GM18511 (cell line): ENCODE measurements at regions not wholly inside any gene's neighbourhood (a gene's known extent, or its start where the extent isn't known, plus 50 kb on each side); places are given as distances from the start of the nearest gene placed in this dataset.
"Not testable (repeated sequence)": the region's sequence is repeated elsewhere in the genome, so short reads cannot be mapped to it uniquely, and the experiment has no call there.

Experiments used
- ATAC-seq: cut with Tn5 transposase; IDR thresholded peaks from one replicate; pipeline ENCODE4 v1.9.1; 2021; ENCODE audit warnings: mild to moderate bottlenecking, moderate library complexity; ENCODE audit not compliant: unreplicated experiment

- no peak for ATAC-seq
Observed at GRCh38 chr1:101366513-101367215, 129.8 kb downstream of the S1PR1 start.

DNA sequence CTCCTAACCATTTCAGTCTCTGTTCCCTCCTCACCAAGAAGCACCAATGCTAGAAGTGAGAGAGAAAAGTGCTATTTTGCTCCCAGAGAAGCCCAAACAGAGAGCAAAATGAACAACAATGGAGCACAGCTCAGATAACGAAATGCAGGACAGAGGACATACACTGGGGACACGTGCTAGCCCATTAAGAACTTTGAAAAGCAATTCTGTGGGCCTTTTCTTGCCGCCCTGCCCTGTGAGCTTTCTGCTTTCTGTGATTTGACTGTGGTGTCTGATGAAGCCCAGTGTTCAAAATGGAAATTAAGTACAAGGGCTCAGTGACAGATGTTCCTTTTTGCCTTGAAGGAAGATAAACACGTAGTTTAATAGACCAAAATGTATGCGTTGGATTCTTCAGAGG is 130.8 kb downstream of the S1PR1 start:
- no peak for ATAC-seq

- ATAC-seq, result no peak
Observed at GRCh38 chr1:101370488-101370887, 133.7 kb downstream of the S1PR1 start.

DNA sequence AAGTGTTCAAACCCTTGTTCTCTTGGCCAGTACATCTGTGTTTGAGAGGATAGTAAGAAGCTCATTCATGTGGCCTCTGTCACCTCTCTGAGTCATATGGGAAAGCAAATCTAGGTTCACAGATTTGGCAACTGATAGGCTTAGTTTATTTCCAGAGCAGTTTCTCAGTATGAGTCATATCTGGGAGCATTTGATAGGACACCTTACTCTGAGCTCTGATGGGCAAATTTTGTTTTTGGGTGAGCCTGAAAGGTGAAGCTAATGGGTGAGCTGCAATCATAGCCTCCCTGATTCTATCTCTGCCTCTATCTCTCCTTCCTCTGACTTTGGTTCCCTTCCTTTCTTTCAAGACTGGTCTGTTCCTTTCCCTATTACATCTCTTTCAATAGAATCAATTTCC is 134.4 kb downstream of the S1PR1 start:
- ATAC-seq, result peak; percentile 97

DNA sequence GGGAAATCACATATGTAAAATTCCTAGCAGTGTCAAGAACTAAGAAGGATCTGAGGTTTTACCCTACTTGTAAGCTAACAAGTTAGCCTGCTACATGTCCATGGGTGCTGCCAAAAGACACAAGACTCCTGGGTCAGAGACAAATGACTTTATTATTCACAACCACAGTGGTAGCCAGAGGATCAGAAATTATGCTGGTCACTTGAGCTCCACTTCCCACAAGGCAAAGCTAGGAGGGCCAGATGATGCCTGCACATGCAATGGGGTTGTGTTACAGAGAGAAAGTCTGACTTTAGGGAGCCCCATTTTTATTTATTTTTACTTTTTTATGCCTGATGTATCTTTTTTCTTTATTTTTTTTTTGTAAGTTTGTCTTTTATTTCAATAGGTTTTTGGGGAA is 136.8 kb downstream of the S1PR1 start:
- no peak for ATAC-seq

- not testable (repeated sequence) for ATAC-seq
Observed at GRCh38 chr1:101375448-101375847, 138.6 kb downstream of the S1PR1 start.

GRCh38 chr1:101376121-101377083 is 139.6 kb downstream of the S1PR1 start:
- ATAC-seq, result no peak

DNA sequence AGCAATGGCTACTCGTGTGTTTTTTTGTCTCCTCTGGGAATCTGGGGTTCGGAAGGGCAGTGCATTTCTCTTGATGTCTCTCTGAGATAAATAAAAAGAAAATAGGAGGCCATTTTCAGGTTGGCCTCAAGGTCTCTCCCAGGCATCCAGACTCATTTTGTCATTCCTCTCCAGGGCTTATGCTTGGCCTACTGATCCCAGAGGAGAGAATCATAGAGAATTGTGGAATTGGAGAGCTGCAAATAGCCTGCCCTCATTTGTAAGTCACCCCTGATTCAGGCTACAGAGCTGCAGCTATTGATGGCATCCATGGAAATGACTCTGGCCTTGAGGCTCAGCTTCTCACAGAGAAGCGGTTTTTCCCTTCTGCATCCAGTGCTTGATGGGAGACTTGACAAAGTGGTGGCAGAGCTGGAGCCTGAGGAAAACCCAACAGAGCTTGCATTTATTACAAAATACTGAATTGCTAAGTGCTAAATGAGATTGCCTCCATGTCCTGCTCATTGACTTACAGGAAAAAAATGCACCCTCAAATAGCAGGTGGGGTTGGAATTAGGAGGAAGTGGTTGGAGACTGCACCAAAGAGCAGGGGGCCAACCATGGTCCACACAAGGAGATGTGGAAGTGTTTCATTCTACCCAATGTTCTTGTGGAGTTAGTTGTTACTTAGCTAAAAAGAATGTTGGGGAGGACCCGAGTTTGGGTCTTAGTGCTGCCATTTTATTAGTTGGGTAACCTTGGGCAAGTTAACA is 140.4 kb downstream of the S1PR1 start:
- no peak for ATAC-seq

- ATAC-seq, result no peak
Observed at GRCh38 chr1:101379037-101379436, 142.2 kb downstream of the S1PR1 start.

GRCh38 chr1:101379950-101380349 is 143.1 kb downstream of the S1PR1 start:
- peak; percentile 95 for ATAC-seq

DNA sequence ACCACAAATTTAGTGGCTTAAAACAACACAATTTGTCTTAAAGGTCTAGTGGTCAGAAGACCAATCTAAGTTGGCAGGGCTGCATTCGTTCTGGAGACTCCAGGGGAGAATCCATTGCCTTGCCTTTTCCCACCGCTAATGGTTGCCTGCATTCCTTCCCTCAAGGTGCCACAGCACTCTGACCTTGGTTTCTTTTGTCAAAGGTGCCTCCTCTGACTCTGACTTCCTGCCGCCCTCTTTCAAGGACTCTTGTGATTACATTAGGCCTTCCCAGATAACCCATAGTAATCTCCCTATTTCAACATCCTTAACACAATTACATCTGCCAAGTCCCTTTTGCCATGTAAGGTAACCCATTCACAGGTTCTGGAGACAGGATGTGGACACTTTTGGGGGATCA is 145.3 kb downstream of the S1PR1 start:
- no peak for ATAC-seq

- ATAC-seq, result peak; percentile 87
Observed at GRCh38 chr1:101388904-101389546, 152.2 kb downstream of the S1PR1 start.

DNA sequence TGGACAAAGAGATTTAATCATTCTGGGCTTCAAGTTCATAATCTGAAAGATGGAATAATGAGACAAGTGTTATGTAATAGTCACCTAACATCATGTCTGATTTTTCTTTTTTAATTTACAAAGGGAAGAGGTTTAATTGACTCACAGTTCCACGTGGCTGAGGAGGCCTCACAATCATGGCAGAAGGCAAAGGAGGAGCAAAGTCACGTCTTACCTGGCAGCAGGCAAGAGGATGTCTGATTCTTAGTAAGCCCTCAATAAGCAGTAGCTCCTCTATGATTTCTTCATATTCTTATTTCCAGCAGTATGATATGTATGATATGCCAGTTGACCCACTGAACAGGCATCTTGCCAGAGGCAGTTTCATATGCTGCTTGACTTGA is 152.7 kb downstream of the S1PR1 start:
- no peak for ATAC-seq

DNA sequence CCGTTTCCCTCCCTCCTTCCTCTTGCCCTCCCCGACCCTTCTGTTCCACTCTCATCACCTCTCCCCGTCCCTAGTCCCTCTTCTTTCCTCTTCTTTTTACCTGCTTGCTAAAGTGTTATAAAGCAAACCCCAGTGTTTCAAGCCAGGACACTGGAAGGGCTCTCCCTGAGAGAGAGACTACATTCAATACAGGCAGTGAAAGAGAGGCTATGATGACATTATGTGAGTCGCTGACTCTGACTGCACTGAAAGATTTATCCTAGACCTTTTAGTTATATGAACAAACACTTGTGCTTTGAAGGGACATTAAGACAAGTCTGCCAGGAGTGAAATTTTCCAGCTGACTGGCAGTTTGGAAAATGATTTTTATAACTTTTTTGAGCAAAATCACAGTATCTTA is 155.7 kb downstream of the S1PR1 start:
- no peak for ATAC-seq

GRCh38 chr1:101394041-101394440 is 157.2 kb downstream of the S1PR1 start:
- ATAC-seq, result no peak

- no peak for ATAC-seq
Observed at GRCh38 chr1:101399222-101399621, 162.4 kb downstream of the S1PR1 start.

GRCh38 chr1:101406271-101406670 is 169.5 kb downstream of the S1PR1 start:
- ATAC-seq, result no peak

DNA sequence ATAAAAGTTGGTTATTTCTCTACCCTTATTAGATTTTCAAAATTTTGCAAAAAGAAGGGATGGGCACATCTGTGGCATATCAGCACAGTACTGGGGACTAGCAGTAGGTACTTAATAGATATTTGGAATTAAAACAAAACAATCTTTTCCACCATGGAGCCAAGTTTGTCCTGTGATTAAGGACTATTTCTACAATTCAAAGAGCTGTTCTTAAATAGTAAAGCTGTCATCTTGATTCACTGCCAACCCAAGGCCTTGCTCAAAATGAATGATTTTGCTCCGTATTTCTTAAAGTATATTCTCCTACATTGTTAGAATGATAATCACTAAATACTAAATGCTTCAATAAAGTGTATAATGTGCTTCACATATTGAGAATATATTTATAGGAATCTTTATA is 169.9 kb downstream of the S1PR1 start:
- ATAC-seq, result no peak

DNA sequence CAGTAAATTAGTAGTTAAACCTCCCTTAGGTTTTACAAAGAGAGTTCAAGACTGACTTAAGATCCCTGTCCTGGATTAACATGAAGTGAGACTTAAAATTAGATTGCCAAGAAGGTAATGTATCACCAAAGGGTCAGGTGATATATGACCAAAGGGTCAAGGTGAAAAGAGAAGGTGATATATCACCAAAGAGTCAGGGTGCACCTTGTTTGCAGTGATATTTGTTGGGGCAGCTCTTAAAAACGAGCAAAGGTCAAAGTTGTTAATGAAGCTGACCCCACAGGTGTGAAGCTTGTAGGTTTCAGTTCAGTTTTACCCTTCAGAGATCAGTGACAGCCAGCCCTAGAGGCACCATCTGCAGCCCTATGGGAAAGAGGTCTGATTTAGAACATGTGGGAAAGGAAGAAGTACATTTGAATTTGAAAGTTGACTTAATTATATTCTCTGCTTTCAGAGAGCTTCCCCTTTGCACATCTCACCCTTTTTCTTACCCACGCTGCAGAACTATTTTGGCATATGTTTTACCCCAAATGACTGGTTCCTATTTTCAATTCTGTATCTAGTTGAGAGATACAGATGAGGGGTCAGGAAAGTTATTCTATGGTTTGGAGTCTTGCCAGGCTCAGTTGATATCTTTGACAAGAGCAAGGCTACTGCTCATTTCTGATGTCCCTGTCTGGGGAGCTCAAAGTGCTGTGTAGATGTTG is 170.8 kb downstream of the S1PR1 start:
- peak; percentile 75 for ATAC-seq
